Astrocyte of the cerebellum (primary cell): ENCODE measurements at regions not wholly inside any gene's neighbourhood (a gene's known extent, or its start where the extent isn't known, plus 50 kb on each side); places are given as distances from the start of the nearest gene placed in this dataset.

Experiments used
- DNase-seq: peaks from one replicate; pipeline ENCODE4 v3.0.0-alpha.2; 2011; ENCODE audit warnings: low read depth
- H3K4me3 ChIP-seq: 2 replicates; pipeline ENCODE4 v1.5.1; 2011; ENCODE audit warnings: mild to moderate bottlenecking, low read depth, low read length, moderate library complexity
- CTCF ChIP-seq: IDR thresholded peaks from 2 replicates; pipeline ENCODE4 v1.5.1; 2012; ENCODE audit warnings: low read length, low read depth, moderate library complexity, mild to moderate bottlenecking; ENCODE audit errors: missing control alignments
- in situ Hi-C: cut with HindIII; loops from 2 replicates; pipeline ENCODE4 v1.10.0; 2017; ENCODE audit warnings: low sequenced_read_pairs

GRCh38 chr16:47777220-47777619 is 316.1 kb downstream of the PHKB start:
- no peak overlapping the region for H3K4me3 ChIP-seq
- in situ Hi-C loops: no loop called here
- no peak for TF ChIP-seq CTCF
- peak; percentile 19 for DNase-seq

GRCh38 chr16:47774661-47775060 is 313.5 kb downstream of the PHKB start:
- H3K4me3 ChIP-seq: no peak overlapping the region
- in situ Hi-C loops: no loop called here
- no peak for TF ChIP-seq CTCF
- no peak for DNase-seq

GRCh38 chr16:47753659-47754058 is 292.5 kb downstream of the PHKB start:
- DNase-seq: no peak
- in situ Hi-C loops: no loop called here
- no peak overlapping the region for H3K4me3 ChIP-seq
- TF ChIP-seq CTCF: no peak
